Vagina (tissue), 2 donors: ENCODE measurements at regions not wholly inside any gene's neighbourhood (a gene's known extent, or its start where the extent isn't known, plus 50 kb on each side); places are given as distances from the start of the nearest gene placed in this dataset.

ENCODE experiments used
- POLR2A ChIP-seq, 2 donors: fragments of 450-650 bp; IDR thresholded peaks; one replicate each; pipeline ENCODE4 v1.6.1; 2017; ENCODE audit warnings: antibody characterized with exemption in 2 of 2, mild to moderate bottlenecking in 2 of 2, moderate library complexity in 2 of 2
- POLR2AphosphoS5 ChIP-seq, 2 donors: sonication (generic); formaldehyde crosslinking; IDR thresholded peaks; one replicate each; pipeline ENCODE4 v1.9.0; 2017; ENCODE audit warnings: antibody characterized with exemption in 2 of 2, mild to moderate bottlenecking in 2 of 2, low read depth in 1 of 2; ENCODE audit not compliant: insufficient read depth in 1 of 2
- TF ChIP-seq, protein P1 (sequence below), 3 experiments: fragments of 450-650 bp in 2 of 3; fragments of 200-600 bp in 1 of 3; sonication (generic) in 1 of 3; IDR thresholded peaks; one replicate each; pipeline ENCODE4 v1.5.1; 2017 to 2019; ENCODE audit warnings: antibody characterized with exemption in 3 of 3, mild to moderate bottlenecking in 2 of 3, moderate library complexity in 2 of 3

DNA sequence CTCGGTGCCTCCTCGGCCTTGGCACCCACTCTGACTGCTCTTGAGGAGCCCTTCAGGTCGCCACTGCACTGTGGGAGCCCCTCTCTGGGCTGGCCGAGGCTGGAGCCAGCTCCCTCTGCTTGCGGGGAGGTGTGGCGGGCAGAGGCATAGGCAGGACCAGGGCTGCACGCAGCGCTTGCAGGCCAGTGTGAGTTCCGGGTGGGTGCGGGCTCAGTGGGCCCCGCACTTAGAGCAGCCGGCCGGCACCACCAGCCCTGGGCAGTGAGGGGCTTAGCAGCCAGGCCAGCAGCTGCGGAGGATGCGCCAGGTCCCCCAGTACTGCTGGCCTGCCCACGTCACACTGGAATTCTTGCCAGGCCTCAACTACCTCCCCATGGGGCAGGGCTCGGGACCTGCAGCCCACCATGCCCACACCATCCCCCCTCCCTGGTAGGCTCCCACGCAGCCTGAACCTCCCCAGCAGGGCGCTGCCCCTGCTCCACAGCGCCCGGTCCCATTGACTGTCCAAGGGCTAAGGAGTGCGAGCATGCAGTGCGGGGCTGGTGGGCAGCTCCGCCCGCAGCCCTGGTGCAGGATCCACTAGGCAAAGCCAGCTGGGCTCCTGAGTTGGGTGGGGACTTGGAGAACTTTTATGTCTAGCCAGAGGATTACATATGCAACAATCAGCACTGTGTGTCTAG, 602.9 kb upstream of the ST8SIA4 start:
- TF ChIP-seq POLR2A (IDR thresholded peaks at IDR 0.05): no peak
- TF ChIP-seq POLR2AphosphoS5 (IDR thresholded peaks at IDR 0.05; ENCODE audit: insufficient read depth in 1 of 2, low read depth in 1 of 2): no peak
- TF ChIP-seq, protein P1, sequence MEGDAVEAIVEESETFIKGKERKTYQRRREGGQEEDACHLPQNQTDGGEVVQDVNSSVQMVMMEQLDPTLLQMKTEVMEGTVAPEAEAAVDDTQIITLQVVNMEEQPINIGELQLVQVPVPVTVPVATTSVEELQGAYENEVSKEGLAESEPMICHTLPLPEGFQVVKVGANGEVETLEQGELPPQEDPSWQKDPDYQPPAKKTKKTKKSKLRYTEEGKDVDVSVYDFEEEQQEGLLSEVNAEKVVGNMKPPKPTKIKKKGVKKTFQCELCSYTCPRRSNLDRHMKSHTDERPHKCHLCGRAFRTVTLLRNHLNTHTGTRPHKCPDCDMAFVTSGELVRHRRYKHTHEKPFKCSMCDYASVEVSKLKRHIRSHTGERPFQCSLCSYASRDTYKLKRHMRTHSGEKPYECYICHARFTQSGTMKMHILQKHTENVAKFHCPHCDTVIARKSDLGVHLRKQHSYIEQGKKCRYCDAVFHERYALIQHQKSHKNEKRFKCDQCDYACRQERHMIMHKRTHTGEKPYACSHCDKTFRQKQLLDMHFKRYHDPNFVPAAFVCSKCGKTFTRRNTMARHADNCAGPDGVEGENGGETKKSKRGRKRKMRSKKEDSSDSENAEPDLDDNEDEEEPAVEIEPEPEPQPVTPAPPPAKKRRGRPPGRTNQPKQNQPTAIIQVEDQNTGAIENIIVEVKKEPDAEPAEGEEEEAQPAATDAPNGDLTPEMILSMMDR (IDR thresholded peaks at IDR 0.05): no peak
